ENCODE measurements at regions not wholly inside any gene's neighbourhood (a gene's known extent, or its start where the extent isn't known, plus 50 kb on each side); places are given as distances from the start of the nearest gene placed in this dataset.

- H3K4me3 ChIP-seq (ENCODE audit: control insufficient read depth, low read depth, low read length): no peak overlapping the region
- no peak for DNase-seq (ENCODE audit: low read depth)
- no peak for TF ChIP-seq CTCF (IDR thresholded peaks at IDR 0.05; ENCODE audit: control insufficient read depth, insufficient read depth, low read depth, low read length, missing control alignments)
These were observed 1109.3 kb downstream of the ROBO2 start for GRCh38 chr3:78148986-78149717.

GRCh38 chr3:78153973-78154372 is 1114.1 kb downstream of the ROBO2 start:
- TF ChIP-seq CTCF (IDR thresholded peaks at IDR 0.05; ENCODE audit: control insufficient read depth, insufficient read depth, low read depth, low read length, missing control alignments): no peak
- DNase-seq (ENCODE audit: low read depth): no peak
- no peak overlapping the region for H3K4me3 ChIP-seq (ENCODE audit: control insufficient read depth, low read depth, low read length)

GRCh38 chr3:78154521-78155186 is 1114.8 kb downstream of the ROBO2 start:
- no peak for TF ChIP-seq CTCF (IDR thresholded peaks at IDR 0.05; ENCODE audit: control insufficient read depth, insufficient read depth, low read depth, low read length, missing control alignments)
- no peak overlapping the region for H3K4me3 ChIP-seq (ENCODE audit: control insufficient read depth, low read depth, low read length)
- DNase-seq (ENCODE audit: low read depth): no peak

- H3K4me3 ChIP-seq (ENCODE audit: control insufficient read depth, low read depth, low read length): no peak overlapping the region
- TF ChIP-seq CTCF (IDR thresholded peaks at IDR 0.05; ENCODE audit: control insufficient read depth, insufficient read depth, low read depth, low read length, missing control alignments): no peak
- no peak for DNase-seq (ENCODE audit: low read depth)
These were observed 1121.8 kb downstream of the ROBO2 start for GRCh38 chr3:78161736-78162135.

- H3K4me3 ChIP-seq (ENCODE audit: control insufficient read depth, low read depth, low read length): no peak overlapping the region
- TF ChIP-seq CTCF (IDR thresholded peaks at IDR 0.05; ENCODE audit: control insufficient read depth, insufficient read depth, low read depth, low read length, missing control alignments): no peak
- no peak for DNase-seq (ENCODE audit: low read depth)
These were observed 1123.5 kb downstream of the ROBO2 start for GRCh38 chr3:78163379-78163778.

- H3K4me3 ChIP-seq (ENCODE audit: control insufficient read depth, low read depth, low read length): no peak overlapping the region
- TF ChIP-seq CTCF (IDR thresholded peaks at IDR 0.05; ENCODE audit: control insufficient read depth, insufficient read depth, low read depth, low read length, missing control alignments): no peak
- no peak for DNase-seq (ENCODE audit: low read depth)
These were observed 1126.0 kb downstream of the ROBO2 start for GRCh38 chr3:78165876-78166275.

All from AG09309 (cell line).